ENCODE measurements at regions not wholly inside any gene's neighbourhood (a gene's known extent, or its start where the extent isn't known, plus 50 kb on each side); places are given as distances from the start of the nearest gene placed in this dataset.

- no peaks in the 10 kb centered on the region for H3K9me3 ChIP-seq (ENCODE audit: control insufficient read depth, low read length)
- no peak overlapping the region for H3K27ac ChIP-seq (ENCODE audit: low read depth in 1 of 2, low read length in 2 of 2)
- ATAC-seq (ENCODE audit: low FRiP score): no peak
- no peaks in the 10 kb centered on the region for H3K27me3 ChIP-seq (ENCODE audit: control insufficient read depth in 1 of 2, insufficient read depth in 2 of 2, low read length in 1 of 2)
- no peaks in the 10 kb centered on the region for H3K4me1 ChIP-seq (ENCODE audit: control insufficient read depth in 1 of 2, insufficient read depth in 2 of 2, low read length in 2 of 2)
- WGBS, 2 donors: 74% methylated on average over 3 of the region's 3 CpGs
- H3K4me3 ChIP-seq (ENCODE audit: low read length in 2 of 2): no peak overlapping the region
- intact Hi-C loops (cut with DNase I): no loop called here
- H3K36me3 ChIP-seq (ENCODE audit: control insufficient read depth in 1 of 2, insufficient read depth in 2 of 2, low read length in 1 of 2): no peaks in the 10 kb centered on the region
- DNase-seq: no peak
Observed at GRCh38 chr10:117617086-117617485, 74.5 kb downstream of the EMX2 start.

GRCh38 chr10:117617659-117618058, 75.1 kb downstream of the EMX2 start:
- WGBS, 2 donors: 93 to 97% methylated on average over 5 of the region's 5 CpGs
- H3K36me3 ChIP-seq (ENCODE audit: control insufficient read depth in 1 of 2, insufficient read depth in 2 of 2, low read length in 1 of 2): no peaks in the 10 kb centered on the region
- H3K4me1 ChIP-seq (ENCODE audit: control insufficient read depth in 1 of 2, insufficient read depth in 2 of 2, low read length in 2 of 2): no peaks in the 10 kb centered on the region
- intact Hi-C loops (cut with DNase I): no loop called here
- ATAC-seq (ENCODE audit: low FRiP score) (no peak), DNase-seq (no peak)
- no peak overlapping the region for H3K4me3 ChIP-seq (ENCODE audit: low read length in 2 of 2)
- no peak overlapping the region for H3K27ac ChIP-seq (ENCODE audit: low read depth in 1 of 2, low read length in 2 of 2)
- no peaks in the 10 kb centered on the region for H3K9me3 ChIP-seq (ENCODE audit: control insufficient read depth, low read length)
- H3K27me3 ChIP-seq (ENCODE audit: control insufficient read depth in 1 of 2, insufficient read depth in 2 of 2, low read length in 1 of 2): no peaks in the 10 kb centered on the region

GRCh38 chr10:117619223-117619622, 76.7 kb downstream of the EMX2 start:
- ATAC-seq (ENCODE audit: low FRiP score) (peak; percentile 47), DNase-seq (no peak)
- Histone ChIP-seq H3K36me3 (ENCODE audit: control insufficient read depth in 1 of 2, insufficient read depth in 2 of 2, low read length in 1 of 2) (no peaks in the 10 kb centered on the region), H3K27me3 (ENCODE audit: control insufficient read depth in 1 of 2, insufficient read depth in 2 of 2, low read length in 1 of 2) (no peaks in the 10 kb centered on the region), H3K9me3 (ENCODE audit: control insufficient read depth, low read length) (no peaks in the 10 kb centered on the region), H3K4me1 (ENCODE audit: control insufficient read depth in 1 of 2, insufficient read depth in 2 of 2, low read length in 2 of 2) (no peaks in the 10 kb centered on the region), H3K27ac (ENCODE audit: low read depth in 1 of 2, low read length in 2 of 2) (no peak overlapping the region), H3K4me3 (ENCODE audit: low read length in 2 of 2) (no peak overlapping the region)
- intact Hi-C loops (cut with DNase I): no loop called here
- 71 to 73% methylated on average over 7 of the region's 7 CpGs for WGBS, 2 donors

GRCh38 chr10:117619707-117620405, 77.3 kb downstream of the EMX2 start:
- H3K4me1 ChIP-seq (ENCODE audit: control insufficient read depth in 1 of 2, insufficient read depth in 2 of 2, low read length in 2 of 2): no peaks in the 10 kb centered on the region
- no peaks in the 10 kb centered on the region for H3K9me3 ChIP-seq (ENCODE audit: control insufficient read depth, low read length)
- H3K27me3 ChIP-seq (ENCODE audit: control insufficient read depth in 1 of 2, insufficient read depth in 2 of 2, low read length in 1 of 2): no peaks in the 10 kb centered on the region
- H3K27ac ChIP-seq (ENCODE audit: low read depth in 1 of 2, low read length in 2 of 2): no peak overlapping the region
- ATAC-seq (ENCODE audit: low FRiP score) (peak; percentile 67), DNase-seq (no peak)
- no peaks in the 10 kb centered on the region for H3K36me3 ChIP-seq (ENCODE audit: control insufficient read depth in 1 of 2, insufficient read depth in 2 of 2, low read length in 1 of 2)
- 82 to 87% methylated on average over 9 of the region's 9 CpGs for WGBS, 2 donors
- H3K4me3 ChIP-seq (ENCODE audit: low read length in 2 of 2): no peak overlapping the region
- intact Hi-C loops (cut with DNase I): no loop called here

- no peak overlapping the region for H3K4me3 ChIP-seq (ENCODE audit: low read length in 2 of 2)
- H3K36me3 ChIP-seq (ENCODE audit: control insufficient read depth in 1 of 2, insufficient read depth in 2 of 2, low read length in 1 of 2): no peaks in the 10 kb centered on the region
- H3K9me3 ChIP-seq (ENCODE audit: control insufficient read depth, low read length): no peaks in the 10 kb centered on the region
- H3K27ac ChIP-seq (ENCODE audit: low read depth in 1 of 2, low read length in 2 of 2): no peak overlapping the region
- no peaks in the 10 kb centered on the region for H3K27me3 ChIP-seq (ENCODE audit: control insufficient read depth in 1 of 2, insufficient read depth in 2 of 2, low read length in 1 of 2)
- 63 to 70% methylated on average over 7 of the region's 7 CpGs for WGBS, 2 donors
- intact Hi-C loops (cut with DNase I): no loop called here
- DNase-seq: no peak
- no peak for ATAC-seq (ENCODE audit: low FRiP score)
- no peaks in the 10 kb centered on the region for H3K4me1 ChIP-seq (ENCODE audit: control insufficient read depth in 1 of 2, insufficient read depth in 2 of 2, low read length in 2 of 2)
Observed at GRCh38 chr10:117621196-117621595, 78.7 kb downstream of the EMX2 start.

- 70 to 71% methylated on average over 8 of the region's 8 CpGs for WGBS, 2 donors
- H3K27me3 ChIP-seq (ENCODE audit: control insufficient read depth in 1 of 2, insufficient read depth in 2 of 2, low read length in 1 of 2): no peaks in the 10 kb centered on the region
- no peaks in the 10 kb centered on the region for H3K4me1 ChIP-seq (ENCODE audit: control insufficient read depth in 1 of 2, insufficient read depth in 2 of 2, low read length in 2 of 2)
- intact Hi-C loops (cut with DNase I): no loop called here
- no peaks in the 10 kb centered on the region for H3K9me3 ChIP-seq (ENCODE audit: control insufficient read depth, low read length)
- ATAC-seq (ENCODE audit: low FRiP score): no peak
- DNase-seq: no peak
- H3K27ac ChIP-seq (ENCODE audit: low read depth in 1 of 2, low read length in 2 of 2): no peak overlapping the region
- H3K4me3 ChIP-seq (ENCODE audit: low read length in 2 of 2): no peak overlapping the region
- H3K36me3 ChIP-seq (ENCODE audit: control insufficient read depth in 1 of 2, insufficient read depth in 2 of 2, low read length in 1 of 2): no peaks in the 10 kb centered on the region
Observed at GRCh38 chr10:117621795-117622420, 79.4 kb downstream of the EMX2 start.

- ATAC-seq (ENCODE audit: low FRiP score): no peak
- DNase-seq: no peak
- Histone ChIP-seq H3K36me3 (ENCODE audit: control insufficient read depth in 1 of 2, insufficient read depth in 2 of 2, low read length in 1 of 2) (no peaks in the 10 kb centered on the region), H3K27ac (ENCODE audit: low read depth in 1 of 2, low read length in 2 of 2) (no peak overlapping the region), H3K4me1 (ENCODE audit: control insufficient read depth in 1 of 2, insufficient read depth in 2 of 2, low read length in 2 of 2) (no peaks in the 10 kb centered on the region), H3K4me3 (ENCODE audit: low read length in 2 of 2) (no peak overlapping the region), H3K9me3 (ENCODE audit: control insufficient read depth, low read length) (no peaks in the 10 kb centered on the region), H3K27me3 (ENCODE audit: control insufficient read depth in 1 of 2, insufficient read depth in 2 of 2, low read length in 1 of 2) (no peaks in the 10 kb centered on the region)
- intact Hi-C loops (cut with DNase I): no loop called here
- 74 to 80% methylated on average over 10 of the region's 10 CpGs for WGBS, 2 donors
Observed at GRCh38 chr10:117622471-117623184, 80.1 kb downstream of the EMX2 start.

GRCh38 chr10:117626228-117626627, 83.7 kb downstream of the EMX2 start:
- H3K9me3 ChIP-seq (ENCODE audit: control insufficient read depth, low read length): no peaks in the 10 kb centered on the region
- no peak overlapping the region for H3K27ac ChIP-seq (ENCODE audit: low read depth in 1 of 2, low read length in 2 of 2)
- H3K4me1 ChIP-seq (ENCODE audit: control insufficient read depth in 1 of 2, insufficient read depth in 2 of 2, low read length in 2 of 2): no peaks in the 10 kb centered on the region
- H3K36me3 ChIP-seq (ENCODE audit: control insufficient read depth in 1 of 2, insufficient read depth in 2 of 2, low read length in 1 of 2): no peaks in the 10 kb centered on the region
- H3K4me3 ChIP-seq (ENCODE audit: low read length in 2 of 2): no peak overlapping the region
- H3K27me3 ChIP-seq (ENCODE audit: control insufficient read depth in 1 of 2, insufficient read depth in 2 of 2, low read length in 1 of 2): no peaks in the 10 kb centered on the region
- WGBS, 2 donors: 83 to 84% methylated on average over 8 of the region's 8 CpGs
- intact Hi-C loops (cut with DNase I): no loop called here
- no peak for DNase-seq
- ATAC-seq (ENCODE audit: low FRiP score): no peak

- no peak for DNase-seq
- Histone ChIP-seq H3K36me3 (ENCODE audit: control insufficient read depth in 1 of 2, insufficient read depth in 2 of 2, low read length in 1 of 2) (no peaks in the 10 kb centered on the region), H3K27me3 (ENCODE audit: control insufficient read depth in 1 of 2, insufficient read depth in 2 of 2, low read length in 1 of 2) (no peaks in the 10 kb centered on the region), H3K9me3 (ENCODE audit: control insufficient read depth, low read length) (no peaks in the 10 kb centered on the region), H3K4me1 (ENCODE audit: control insufficient read depth in 1 of 2, insufficient read depth in 2 of 2, low read length in 2 of 2) (no peaks in the 10 kb centered on the region), H3K27ac (ENCODE audit: low read depth in 1 of 2, low read length in 2 of 2) (no peak overlapping the region), H3K4me3 (ENCODE audit: low read length in 2 of 2) (no peak overlapping the region)
- 92 to 96% methylated on average over 4 of the region's 4 CpGs for WGBS, 2 donors
- no peak for ATAC-seq (ENCODE audit: low FRiP score)
- intact Hi-C loops (cut with DNase I): no loop called here
Observed at GRCh38 chr10:117627561-117627960, 85.0 kb downstream of the EMX2 start.
